Heart left ventricle (tissue), 13 donors: ENCODE measurements at regions not wholly inside any gene's neighbourhood (a gene's known extent, or its start where the extent isn't known, plus 50 kb on each side); places are given as distances from the start of the nearest gene placed in this dataset.

ENCODE experiments used
- POLR2A ChIP-seq, 2 donors: fragments of 450-650 bp; IDR thresholded peaks; one replicate each; pipeline ENCODE4 v1.6.1; 2017; ENCODE audit warnings: antibody characterized with exemption in 2 of 2, mild to moderate bottlenecking in 2 of 2, moderate library complexity in 2 of 2
- TF ChIP-seq, protein P1 (sequence below), 12 donors: fragments of 200-600 bp; sonication (generic) in 4 of 12; IDR thresholded peaks; one replicate each; pipeline versions ENCODE4 v1.5.0 to v1.8.0; 2018 to 2022; ENCODE audit warnings: antibody characterized with exemption in 12 of 12, mild to moderate bottlenecking in 5 of 12
- donor health status: ischemic (EF 13 %, LVEDD 7.1; RV severe dilation, severe dysfunction).
- donor health status: DM: no; HTN: yes; CAD: no.
- donor health status: DM: no; HTN: no; CAD: no.
- donor health status: ischemic (EF 25% LVEDD 6.9; RV normal size, moderate dysfunction).
- donor health status: ischemic (EF 25% LVEDD 5.7; RV mildly dilated, moderate dysfunction).
- donor health status: ischemic (EF 35%, LVEDD 5.7; RV mildly dilated, moderate dysfunction).
- donor health status: nonischemic (EF 11% LVEDD 7.7; RV severe dilation, severe dysfunction).
- donor health status: DM: yes; HTN: yes; CAD: no.
- donor health status: PGD.
- donor health status: ischemic (EF 29% LVEDD 5.4; RV normal size, mild dysfunction).
- donor health status: nonischemic (EF 23%, LVEDD 6.1; RV moderate dilation, normal function).

DNA sequence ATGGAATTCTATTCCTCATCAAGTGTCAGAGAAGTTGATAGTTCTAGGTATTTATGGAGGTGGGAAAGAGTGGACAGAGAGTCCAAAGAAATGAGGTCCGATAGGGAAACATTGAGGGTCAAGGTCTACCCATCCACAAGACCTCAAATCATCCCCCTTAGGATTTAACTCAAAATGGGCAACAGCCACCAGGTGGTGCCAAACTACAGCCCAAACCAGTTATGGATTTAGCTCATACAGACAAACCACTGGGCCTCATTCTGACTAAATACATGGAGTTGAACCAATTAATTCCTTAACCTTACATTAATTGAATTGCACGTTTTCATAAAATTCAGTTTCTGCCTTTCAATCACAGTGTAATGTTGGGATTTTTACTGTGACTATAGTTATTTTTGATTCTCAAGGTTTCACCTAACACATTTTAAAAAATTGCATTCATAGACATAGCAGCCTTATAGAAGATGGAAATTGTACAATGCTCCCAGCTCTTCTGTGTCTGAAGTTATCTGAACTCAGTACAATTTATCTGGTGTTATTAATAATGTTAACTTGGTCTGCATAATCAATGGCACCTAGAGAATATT, 98.2 kb upstream of the HNMT start:
- TF ChIP-seq, protein P1, sequence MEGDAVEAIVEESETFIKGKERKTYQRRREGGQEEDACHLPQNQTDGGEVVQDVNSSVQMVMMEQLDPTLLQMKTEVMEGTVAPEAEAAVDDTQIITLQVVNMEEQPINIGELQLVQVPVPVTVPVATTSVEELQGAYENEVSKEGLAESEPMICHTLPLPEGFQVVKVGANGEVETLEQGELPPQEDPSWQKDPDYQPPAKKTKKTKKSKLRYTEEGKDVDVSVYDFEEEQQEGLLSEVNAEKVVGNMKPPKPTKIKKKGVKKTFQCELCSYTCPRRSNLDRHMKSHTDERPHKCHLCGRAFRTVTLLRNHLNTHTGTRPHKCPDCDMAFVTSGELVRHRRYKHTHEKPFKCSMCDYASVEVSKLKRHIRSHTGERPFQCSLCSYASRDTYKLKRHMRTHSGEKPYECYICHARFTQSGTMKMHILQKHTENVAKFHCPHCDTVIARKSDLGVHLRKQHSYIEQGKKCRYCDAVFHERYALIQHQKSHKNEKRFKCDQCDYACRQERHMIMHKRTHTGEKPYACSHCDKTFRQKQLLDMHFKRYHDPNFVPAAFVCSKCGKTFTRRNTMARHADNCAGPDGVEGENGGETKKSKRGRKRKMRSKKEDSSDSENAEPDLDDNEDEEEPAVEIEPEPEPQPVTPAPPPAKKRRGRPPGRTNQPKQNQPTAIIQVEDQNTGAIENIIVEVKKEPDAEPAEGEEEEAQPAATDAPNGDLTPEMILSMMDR (IDR thresholded peaks at IDR 0.05): peak in 11 of 12 donors; percentile 19 to 56 (median 41)
- no peak for TF ChIP-seq POLR2A (IDR thresholded peaks at IDR 0.05)
